K562 (cell line): ENCODE measurements at regions not wholly inside any gene's neighbourhood (a gene's known extent, or its start where the extent isn't known, plus 50 kb on each side); places are given as distances from the start of the nearest gene placed in this dataset.

Experiments used
- ATF1 ChIP-seq, 2 experiments: fragments of 450-650 bp in 1 of 2; IDR thresholded peaks; 2 replicates each; pipeline ENCODE4 v1.6.1; 2016; ENCODE audit warnings: missing compliant biosample characterization in 1 of 2, missing genetic modification characterization in 1 of 2
- POLR2A ChIP-seq: fragments of 450-650 bp; conservative IDR thresholded peaks from 2 replicates; pipeline ENCODE4 v1.6.1; 2016
- POLR2AphosphoS5 ChIP-seq: IDR thresholded peaks from 2 replicates; pipeline ENCODE4 v1.6.1; 2011; ENCODE audit warnings: mild to moderate bottlenecking, low read depth, low read length, moderate library complexity; ENCODE audit not compliant: control insufficient read depth, insufficient read depth
- RCOR1 ChIP-seq, 2 experiments: IDR thresholded peaks; 2 replicates each; pipeline ENCODE4 v1.6.1; 2012; ENCODE audit warnings: low read depth in 2 of 2, low read length in 2 of 2, borderline replicate concordance in 1 of 2, improper control_type of control experiment in 1 of 2
- SMAD3 ChIP-seq: fragments of 450-650 bp; formaldehyde crosslinking; conservative IDR thresholded peaks from 2 replicates; pipeline ENCODE4 v1.4.0; 2020; ENCODE audit warnings: mild to moderate bottlenecking
- SMAD4 ChIP-seq: fragments of 250-450 bp; sonication (Bioruptor Pico); conservative IDR thresholded peaks from 2 replicates; pipeline ENCODE4 v1.8.0; 2021; ENCODE audit warnings: inconsistent platforms, mild to moderate bottlenecking, moderate library complexity
- ZNF316 ChIP-seq: fragments of 450-650 bp; IDR thresholded peaks from 2 replicates; pipeline ENCODE4 v1.6.1; 2016
- TF ChIP-seq, protein P1 (sequence below), 3 experiments: IDR thresholded peaks in 2 of 3; conservative IDR thresholded peaks in 1 of 3; 2 replicates each; pipeline ENCODE4 v1.5.1; 2011 to 2012; ENCODE audit warnings: low read length in 3 of 3, mild to moderate bottlenecking in 3 of 3, control low read depth in 2 of 3, improper control_type of control experiment in 1 of 3, inconsistent platforms in 1 of 3, low read depth in 1 of 3, mixed read lengths in 1 of 3, moderate library complexity in 1 of 3; ENCODE audit not compliant: insufficient read depth in 2 of 3
- TF ChIP-seq, protein P2 (sequence below): sonication (generic); formaldehyde crosslinking; IDR thresholded peaks from 2 replicates; pipeline ENCODE4 v1.8.0; 2023; ENCODE audit warnings: mild to moderate bottlenecking, missing genetic modification reagents
- TF ChIP-seq, protein P3 (sequence below): fragments of 150-350 bp; conservative IDR thresholded peaks from 2 replicates; pipeline ENCODE4 v1.6.1; 2014; ENCODE audit warnings: low read length
- TF ChIP-seq, protein P4 (sequence below), 2 experiments: IDR thresholded peaks; 2 replicates each; pipeline ENCODE4 v1.6.1; 2011; ENCODE audit warnings: borderline replicate concordance in 1 of 2, control low read depth in 1 of 2, low read depth in 1 of 2, low read length in 1 of 2, mild to moderate bottlenecking in 1 of 2, mixed read lengths in 1 of 2, moderate library complexity in 1 of 2; ENCODE audit not compliant: insufficient read depth in 1 of 2, insufficient read length in 1 of 2, poor library complexity in 1 of 2, severe bottlenecking in 1 of 2; ENCODE audit errors: extremely low read depth in 1 of 2
- TF ChIP-seq, protein P5 (sequence below): fragments of 250-450 bp; sonication (Bioruptor Pico); IDR thresholded peaks from 2 replicates; pipeline ENCODE4 v1.5.0; 2020; ENCODE audit warnings: mild to moderate bottlenecking, borderline replicate concordance

DNA sequence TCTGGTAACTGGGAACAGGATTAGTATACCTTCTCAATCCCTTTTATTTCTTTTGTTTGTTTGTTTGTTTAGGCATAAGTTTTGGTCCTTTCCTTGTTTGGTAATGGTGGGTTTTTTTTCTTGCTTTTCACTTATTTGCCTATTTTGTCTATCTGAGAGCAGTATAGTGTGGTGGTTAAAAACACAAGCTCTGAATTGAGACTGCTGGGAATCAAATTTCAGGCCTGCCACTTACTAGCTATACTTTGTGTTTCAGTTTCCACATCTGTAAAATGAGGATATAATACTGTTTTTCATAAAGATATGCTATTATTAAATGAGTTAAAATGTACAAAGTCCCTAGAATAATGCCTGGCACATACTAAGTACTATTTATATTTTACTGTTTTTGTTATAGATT is 81.6 kb upstream of the IVNS1ABP start:
- TF ChIP-seq POLR2AphosphoS5 (no peak), ATF1 (CRISPR knock-in tag; IDR thresholded peaks at IDR 0.05) (no peak), ATF1 (tag; IDR thresholded peaks at IDR 0.05) (no peak), SMAD4 (CRISPR knock-in tag) (no peak), POLR2A (no peak), RCOR1 (IDR thresholded peaks at IDR 0.05; ENCODE audit: borderline replicate concordance in 1 of 2, low read depth in 2 of 2, low read length in 2 of 2) (no peak), ZNF316 (no peak), SMAD3 (CRISPR knock-in tag) (no peak)
- TF ChIP-seq, protein P1, sequence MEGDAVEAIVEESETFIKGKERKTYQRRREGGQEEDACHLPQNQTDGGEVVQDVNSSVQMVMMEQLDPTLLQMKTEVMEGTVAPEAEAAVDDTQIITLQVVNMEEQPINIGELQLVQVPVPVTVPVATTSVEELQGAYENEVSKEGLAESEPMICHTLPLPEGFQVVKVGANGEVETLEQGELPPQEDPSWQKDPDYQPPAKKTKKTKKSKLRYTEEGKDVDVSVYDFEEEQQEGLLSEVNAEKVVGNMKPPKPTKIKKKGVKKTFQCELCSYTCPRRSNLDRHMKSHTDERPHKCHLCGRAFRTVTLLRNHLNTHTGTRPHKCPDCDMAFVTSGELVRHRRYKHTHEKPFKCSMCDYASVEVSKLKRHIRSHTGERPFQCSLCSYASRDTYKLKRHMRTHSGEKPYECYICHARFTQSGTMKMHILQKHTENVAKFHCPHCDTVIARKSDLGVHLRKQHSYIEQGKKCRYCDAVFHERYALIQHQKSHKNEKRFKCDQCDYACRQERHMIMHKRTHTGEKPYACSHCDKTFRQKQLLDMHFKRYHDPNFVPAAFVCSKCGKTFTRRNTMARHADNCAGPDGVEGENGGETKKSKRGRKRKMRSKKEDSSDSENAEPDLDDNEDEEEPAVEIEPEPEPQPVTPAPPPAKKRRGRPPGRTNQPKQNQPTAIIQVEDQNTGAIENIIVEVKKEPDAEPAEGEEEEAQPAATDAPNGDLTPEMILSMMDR (IDR thresholded peaks at IDR 0.05 in 2 of 3, conservative IDR thresholded peaks at IDR 0.05 in 1 of 3; ENCODE audit: insufficient read depth in 2 of 3, low read depth in 1 of 3, low read length in 3 of 3) = no peak
- TF ChIP-seq, protein P2, sequence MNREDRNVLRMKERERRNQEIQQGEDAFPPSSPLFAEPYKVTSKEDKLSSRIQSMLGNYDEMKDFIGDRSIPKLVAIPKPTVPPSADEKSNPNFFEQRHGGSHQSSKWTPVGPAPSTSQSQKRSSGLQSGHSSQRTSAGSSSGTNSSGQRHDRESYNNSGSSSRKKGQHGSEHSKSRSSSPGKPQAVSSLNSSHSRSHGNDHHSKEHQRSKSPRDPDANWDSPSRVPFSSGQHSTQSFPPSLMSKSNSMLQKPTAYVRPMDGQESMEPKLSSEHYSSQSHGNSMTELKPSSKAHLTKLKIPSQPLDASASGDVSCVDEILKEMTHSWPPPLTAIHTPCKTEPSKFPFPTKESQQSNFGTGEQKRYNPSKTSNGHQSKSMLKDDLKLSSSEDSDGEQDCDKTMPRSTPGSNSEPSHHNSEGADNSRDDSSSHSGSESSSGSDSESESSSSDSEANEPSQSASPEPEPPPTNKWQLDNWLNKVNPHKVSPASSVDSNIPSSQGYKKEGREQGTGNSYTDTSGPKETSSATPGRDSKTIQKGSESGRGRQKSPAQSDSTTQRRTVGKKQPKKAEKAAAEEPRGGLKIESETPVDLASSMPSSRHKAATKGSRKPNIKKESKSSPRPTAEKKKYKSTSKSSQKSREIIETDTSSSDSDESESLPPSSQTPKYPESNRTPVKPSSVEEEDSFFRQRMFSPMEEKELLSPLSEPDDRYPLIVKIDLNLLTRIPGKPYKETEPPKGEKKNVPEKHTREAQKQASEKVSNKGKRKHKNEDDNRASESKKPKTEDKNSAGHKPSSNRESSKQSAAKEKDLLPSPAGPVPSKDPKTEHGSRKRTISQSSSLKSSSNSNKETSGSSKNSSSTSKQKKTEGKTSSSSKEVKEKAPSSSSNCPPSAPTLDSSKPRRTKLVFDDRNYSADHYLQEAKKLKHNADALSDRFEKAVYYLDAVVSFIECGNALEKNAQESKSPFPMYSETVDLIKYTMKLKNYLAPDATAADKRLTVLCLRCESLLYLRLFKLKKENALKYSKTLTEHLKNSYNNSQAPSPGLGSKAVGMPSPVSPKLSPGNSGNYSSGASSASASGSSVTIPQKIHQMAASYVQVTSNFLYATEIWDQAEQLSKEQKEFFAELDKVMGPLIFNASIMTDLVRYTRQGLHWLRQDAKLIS (CRISPR knock-in tag) = no peak
- TF ChIP-seq, protein P3, sequence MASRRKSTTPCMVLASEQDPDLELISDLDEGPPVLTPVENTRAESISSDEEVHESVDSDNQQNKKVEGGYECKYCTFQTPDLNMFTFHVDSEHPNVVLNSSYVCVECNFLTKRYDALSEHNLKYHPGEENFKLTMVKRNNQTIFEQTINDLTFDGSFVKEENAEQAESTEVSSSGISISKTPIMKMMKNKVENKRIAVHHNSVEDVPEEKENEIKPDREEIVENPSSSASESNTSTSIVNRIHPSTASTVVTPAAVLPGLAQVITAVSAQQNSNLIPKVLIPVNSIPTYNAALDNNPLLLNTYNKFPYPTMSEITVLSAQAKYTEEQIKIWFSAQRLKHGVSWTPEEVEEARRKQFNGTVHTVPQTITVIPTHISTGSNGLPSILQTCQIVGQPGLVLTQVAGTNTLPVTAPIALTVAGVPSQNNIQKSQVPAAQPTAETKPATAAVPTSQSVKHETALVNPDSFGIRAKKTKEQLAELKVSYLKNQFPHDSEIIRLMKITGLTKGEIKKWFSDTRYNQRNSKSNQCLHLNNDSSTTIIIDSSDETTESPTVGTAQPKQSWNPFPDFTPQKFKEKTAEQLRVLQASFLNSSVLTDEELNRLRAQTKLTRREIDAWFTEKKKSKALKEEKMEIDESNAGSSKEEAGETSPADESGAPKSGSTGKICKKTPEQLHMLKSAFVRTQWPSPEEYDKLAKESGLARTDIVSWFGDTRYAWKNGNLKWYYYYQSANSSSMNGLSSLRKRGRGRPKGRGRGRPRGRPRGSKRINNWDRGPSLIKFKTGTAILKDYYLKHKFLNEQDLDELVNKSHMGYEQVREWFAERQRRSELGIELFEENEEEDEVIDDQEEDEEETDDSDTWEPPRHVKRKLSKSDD = no peak
- TF ChIP-seq, protein P4, sequence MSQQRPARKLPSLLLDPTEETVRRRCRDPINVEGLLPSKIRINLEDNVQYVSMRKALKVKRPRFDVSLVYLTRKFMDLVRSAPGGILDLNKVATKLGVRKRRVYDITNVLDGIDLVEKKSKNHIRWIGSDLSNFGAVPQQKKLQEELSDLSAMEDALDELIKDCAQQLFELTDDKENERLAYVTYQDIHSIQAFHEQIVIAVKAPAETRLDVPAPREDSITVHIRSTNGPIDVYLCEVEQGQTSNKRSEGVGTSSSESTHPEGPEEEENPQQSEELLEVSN (IDR thresholded peaks at IDR 0.05; ENCODE audit: borderline replicate concordance in 1 of 2, extremely low read depth in 1 of 2, insufficient read depth in 1 of 2, insufficient read length in 1 of 2, low read depth in 1 of 2, low read length in 1 of 2, poor library complexity in 1 of 2, severe bottlenecking in 1 of 2) = no peak
- TF ChIP-seq, protein P5, sequence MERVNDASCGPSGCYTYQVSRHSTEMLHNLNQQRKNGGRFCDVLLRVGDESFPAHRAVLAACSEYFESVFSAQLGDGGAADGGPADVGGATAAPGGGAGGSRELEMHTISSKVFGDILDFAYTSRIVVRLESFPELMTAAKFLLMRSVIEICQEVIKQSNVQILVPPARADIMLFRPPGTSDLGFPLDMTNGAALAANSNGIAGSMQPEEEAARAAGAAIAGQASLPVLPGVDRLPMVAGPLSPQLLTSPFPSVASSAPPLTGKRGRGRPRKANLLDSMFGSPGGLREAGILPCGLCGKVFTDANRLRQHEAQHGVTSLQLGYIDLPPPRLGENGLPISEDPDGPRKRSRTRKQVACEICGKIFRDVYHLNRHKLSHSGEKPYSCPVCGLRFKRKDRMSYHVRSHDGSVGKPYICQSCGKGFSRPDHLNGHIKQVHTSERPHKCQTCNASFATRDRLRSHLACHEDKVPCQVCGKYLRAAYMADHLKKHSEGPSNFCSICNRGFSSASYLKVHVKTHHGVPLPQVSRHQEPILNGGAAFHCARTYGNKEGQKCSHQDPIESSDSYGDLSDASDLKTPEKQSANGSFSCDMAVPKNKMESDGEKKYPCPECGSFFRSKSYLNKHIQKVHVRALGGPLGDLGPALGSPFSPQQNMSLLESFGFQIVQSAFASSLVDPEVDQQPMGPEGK (CRISPR knock-in tag) = no peak
